ENCODE measurements at regions not wholly inside any gene's neighbourhood (a gene's known extent, or its start where the extent isn't known, plus 50 kb on each side); places are given as distances from the start of the nearest gene placed in this dataset.

- Histone ChIP-seq H3K4me3 (no peak overlapping the region), H3K27ac (no peak overlapping the region), H3K36me3 (no peaks in the 10 kb centered on the region), H3K4me1 (no peaks in the 10 kb centered on the region), H3K9me3 (no peaks in the 10 kb centered on the region), H3K27me3 (no peaks in the 10 kb centered on the region)
- no peak for ATAC-seq
- WGBS, 2 donors (ENCODE audit: low coverage in 1 of 2), result 86 to 100% methylated on average over 1 of the region's 1 CpG
- TF ChIP-seq POLR2AphosphoS5 (IDR thresholded peaks at IDR 0.05), result no peak
- TF ChIP-seq EP300 (IDR thresholded peaks at IDR 0.05), result no peak
- TF ChIP-seq POLR2A (IDR thresholded peaks at IDR 0.05), result no peak
- no peak for TF ChIP-seq CTCF (IDR thresholded peaks at IDR 0.05)
These were observed 2235.7 kb upstream of the PCDH20 start for GRCh38 chr13:63651394-63651793.

GRCh38 chr13:63643543-63643942 lies 2227.9 kb upstream of the PCDH20 start:
- H3K27me3 ChIP-seq, result no peaks in the 10 kb centered on the region
- WGBS, 2 donors (ENCODE audit: low coverage in 1 of 2), result 17 to 25% methylated on average over 1 of the region's 1 CpG
- TF ChIP-seq POLR2A (IDR thresholded peaks at IDR 0.05) (no peak), EP300 (IDR thresholded peaks at IDR 0.05) (no peak), POLR2AphosphoS5 (IDR thresholded peaks at IDR 0.05) (no peak), CTCF (IDR thresholded peaks at IDR 0.05) (no peak)

GRCh38 chr13:63636316-63636993 lies 2220.8 kb upstream of the PCDH20 start:
- no peaks in the 10 kb centered on the region for H3K36me3 ChIP-seq
- TF ChIP-seq EP300 (IDR thresholded peaks at IDR 0.05) (no peak), POLR2AphosphoS5 (IDR thresholded peaks at IDR 0.05) (no peak), CTCF (IDR thresholded peaks at IDR 0.05) (no peak), POLR2A (IDR thresholded peaks at IDR 0.05) (no peak)
- no peaks in the 10 kb centered on the region for H3K9me3 ChIP-seq
- H3K27ac ChIP-seq, result no peak overlapping the region
- WGBS, 2 donors (ENCODE audit: low coverage in 1 of 2), result 48 to 78% methylated on average over 5 to 6 of the region's 6 CpGs
- no peaks in the 10 kb centered on the region for H3K4me1 ChIP-seq
- H3K4me3 ChIP-seq, result no peak overlapping the region
- no peak for ATAC-seq
- no peaks in the 10 kb centered on the region for H3K27me3 ChIP-seq

More at GRCh38 chr13:63643543-63643942, 2227.9 kb upstream of the PCDH20 start:
- Histone ChIP-seq H3K27ac (no peak overlapping the region), H3K9me3 (no peaks in the 10 kb centered on the region), H3K4me1 (no peaks in the 10 kb centered on the region), H3K4me3 (no peak overlapping the region), H3K36me3 (no peaks in the 10 kb centered on the region)
- ATAC-seq, result no peak

GRCh38 chr13:63632321-63632720 lies 2216.7 kb upstream of the PCDH20 start:
- Histone ChIP-seq H3K27ac (no peak overlapping the region), H3K4me3 (no peak overlapping the region), H3K4me1 (no peaks in the 10 kb centered on the region), H3K36me3 (no peaks in the 10 kb centered on the region), H3K9me3 (no peaks in the 10 kb centered on the region), H3K27me3 (no peaks in the 10 kb centered on the region)
- 38 to 41% methylated on average over 3 of the region's 3 CpGs for WGBS, 2 donors (ENCODE audit: low coverage in 1 of 2)
- TF ChIP-seq POLR2AphosphoS5 (IDR thresholded peaks at IDR 0.05) (no peak), CTCF (IDR thresholded peaks at IDR 0.05) (no peak), EP300 (IDR thresholded peaks at IDR 0.05) (no peak), POLR2A (IDR thresholded peaks at IDR 0.05) (no peak)
- no peak for ATAC-seq

- H3K9me3 ChIP-seq, result no peaks in the 10 kb centered on the region
- no peak for ATAC-seq
- H3K27me3 ChIP-seq, result no peaks in the 10 kb centered on the region
- H3K27ac ChIP-seq, result no peak overlapping the region
- 90 to 100% methylated on average over 2 to 3 of the region's 3 CpGs for WGBS, 2 donors (ENCODE audit: low coverage in 1 of 2)
- H3K4me1 ChIP-seq, result no peaks in the 10 kb centered on the region
- no peak overlapping the region for H3K4me3 ChIP-seq
- TF ChIP-seq EP300 (IDR thresholded peaks at IDR 0.05), result no peak
- no peak for TF ChIP-seq POLR2AphosphoS5 (IDR thresholded peaks at IDR 0.05)
- no peak for TF ChIP-seq POLR2A (IDR thresholded peaks at IDR 0.05)
- TF ChIP-seq CTCF (IDR thresholded peaks at IDR 0.05), result no peak
- H3K36me3 ChIP-seq, result no peaks in the 10 kb centered on the region
These were observed 2215.4 kb upstream of the PCDH20 start for GRCh38 chr13:63631006-63631405.

Data from gastroesophageal sphincter (tissue), 4 donors.